ENCODE measurements at regions not wholly inside any gene's neighbourhood (a gene's known extent, or its start where the extent isn't known, plus 50 kb on each side); places are given as distances from the start of the nearest gene placed in this dataset.

DNA sequence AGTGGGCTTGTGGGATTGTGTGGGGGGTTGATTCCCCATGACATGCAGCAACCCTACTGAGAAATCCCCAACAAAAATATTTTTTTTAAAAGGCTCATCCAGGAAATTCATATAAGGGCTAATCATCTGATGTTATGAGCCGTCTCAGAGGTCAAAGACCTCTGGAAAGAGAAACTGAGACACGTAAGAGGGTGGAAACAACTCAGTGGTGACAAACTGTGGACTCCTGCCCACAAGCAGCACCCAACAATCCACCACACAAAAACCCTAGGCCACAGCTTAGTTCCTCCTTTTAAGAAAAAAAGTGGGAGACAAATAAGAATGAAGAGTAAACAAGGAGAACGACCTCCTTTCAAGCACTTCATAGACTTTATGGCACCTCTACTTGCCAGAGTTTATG, 1096.1 kb upstream of the NRXN1 start:
- no peaks in the 10 kb centered on the region for H3K9me3 ChIP-seq
- no peak overlapping the region for H3K4me3 ChIP-seq
- H3K36me3 ChIP-seq (ENCODE audit: insufficient read depth in 1 of 2, low read depth in 1 of 2) = no peaks in the 10 kb centered on the region
- DNase-seq (no peak), ATAC-seq (no peak)
- intact Hi-C loops (cut with DNase I) = no loop called here
- WGBS, 3 donors = 54 to 61% (median 59%) methylated on average over 3 of the region's 3 CpGs
- H3K4me1 ChIP-seq = no peaks in the 10 kb centered on the region
- TF ChIP-seq, protein P1, sequence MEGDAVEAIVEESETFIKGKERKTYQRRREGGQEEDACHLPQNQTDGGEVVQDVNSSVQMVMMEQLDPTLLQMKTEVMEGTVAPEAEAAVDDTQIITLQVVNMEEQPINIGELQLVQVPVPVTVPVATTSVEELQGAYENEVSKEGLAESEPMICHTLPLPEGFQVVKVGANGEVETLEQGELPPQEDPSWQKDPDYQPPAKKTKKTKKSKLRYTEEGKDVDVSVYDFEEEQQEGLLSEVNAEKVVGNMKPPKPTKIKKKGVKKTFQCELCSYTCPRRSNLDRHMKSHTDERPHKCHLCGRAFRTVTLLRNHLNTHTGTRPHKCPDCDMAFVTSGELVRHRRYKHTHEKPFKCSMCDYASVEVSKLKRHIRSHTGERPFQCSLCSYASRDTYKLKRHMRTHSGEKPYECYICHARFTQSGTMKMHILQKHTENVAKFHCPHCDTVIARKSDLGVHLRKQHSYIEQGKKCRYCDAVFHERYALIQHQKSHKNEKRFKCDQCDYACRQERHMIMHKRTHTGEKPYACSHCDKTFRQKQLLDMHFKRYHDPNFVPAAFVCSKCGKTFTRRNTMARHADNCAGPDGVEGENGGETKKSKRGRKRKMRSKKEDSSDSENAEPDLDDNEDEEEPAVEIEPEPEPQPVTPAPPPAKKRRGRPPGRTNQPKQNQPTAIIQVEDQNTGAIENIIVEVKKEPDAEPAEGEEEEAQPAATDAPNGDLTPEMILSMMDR (IDR thresholded peaks at IDR 0.05) = no peak
- H3K27me3 ChIP-seq (ENCODE audit: insufficient read depth in 3 of 3, low read length in 2 of 3) = no peaks in the 10 kb centered on the region
- H3K27ac ChIP-seq = no peak overlapping the region

- no peak for DNase-seq
- H3K4me1 ChIP-seq = no peaks in the 10 kb centered on the region
- no peak for ATAC-seq
- no peaks in the 10 kb centered on the region for H3K36me3 ChIP-seq (ENCODE audit: insufficient read depth in 1 of 2, low read depth in 1 of 2)
- intact Hi-C loops (cut with DNase I) = no loop called here
- H3K27ac ChIP-seq = no peak overlapping the region
- no peak overlapping the region for H3K4me3 ChIP-seq
- WGBS, 3 donors = 85 to 97% (median 88%) methylated on average over 1 of the region's 1 CpG
- H3K9me3 ChIP-seq = no peaks in the 10 kb centered on the region
- TF ChIP-seq, protein P1 (IDR thresholded peaks at IDR 0.05) = no peak
- H3K27me3 ChIP-seq (ENCODE audit: insufficient read depth in 3 of 3, low read length in 2 of 3) = no peaks in the 10 kb centered on the region
Observed at GRCh38 chr2:52127527-52127926, 1095.6 kb upstream of the NRXN1 start.

GRCh38 chr2:52117299-52117698, 1085.4 kb upstream of the NRXN1 start:
- Histone ChIP-seq H3K4me3 (no peak overlapping the region), H3K9me3 (no peaks in the 10 kb centered on the region), H3K36me3 (ENCODE audit: insufficient read depth in 1 of 2, low read depth in 1 of 2) (no peaks in the 10 kb centered on the region), H3K4me1 (no peaks in the 10 kb centered on the region), H3K27ac (no peak overlapping the region), H3K27me3 (ENCODE audit: insufficient read depth in 3 of 3, low read length in 2 of 3) (no peaks in the 10 kb centered on the region)
- intact Hi-C loops (cut with DNase I) = no loop called here
- TF ChIP-seq, protein P1 (IDR thresholded peaks at IDR 0.05) = no peak
- ATAC-seq (no peak), DNase-seq (no peak)
- 75 to 84% (median 81%) methylated on average over 3 of the region's 3 CpGs for WGBS, 3 donors

- H3K27me3 ChIP-seq (ENCODE audit: insufficient read depth in 3 of 3, low read length in 2 of 3) = no peaks in the 10 kb centered on the region
- H3K4me1 ChIP-seq = no peaks in the 10 kb centered on the region
- no peak for ATAC-seq
- TF ChIP-seq, protein P1 (IDR thresholded peaks at IDR 0.05) = no peak
- H3K27ac ChIP-seq = no peak overlapping the region
- intact Hi-C loops (cut with DNase I) = no loop called here
- no peak for DNase-seq
- 24 to 40% (median 27%) methylated on average over 1 of the region's 1 CpG for WGBS, 3 donors
- no peaks in the 10 kb centered on the region for H3K9me3 ChIP-seq
- no peak overlapping the region for H3K4me3 ChIP-seq
- H3K36me3 ChIP-seq (ENCODE audit: insufficient read depth in 1 of 2, low read depth in 1 of 2) = no peaks in the 10 kb centered on the region
Observed at GRCh38 chr2:52115750-52116149, 1083.8 kb upstream of the NRXN1 start.

- TF ChIP-seq, protein P1 (IDR thresholded peaks at IDR 0.05) = no peak
- H3K4me1 ChIP-seq = no peaks in the 10 kb centered on the region
- H3K27me3 ChIP-seq (ENCODE audit: insufficient read depth in 3 of 3, low read length in 2 of 3) = no peaks in the 10 kb centered on the region
- no peaks in the 10 kb centered on the region for H3K9me3 ChIP-seq
- intact Hi-C loops (cut with DNase I) = no loop called here
- DNase-seq (no peak), ATAC-seq (no peak)
- H3K4me3 ChIP-seq = no peak overlapping the region
- H3K27ac ChIP-seq = no peak overlapping the region
- no peaks in the 10 kb centered on the region for H3K36me3 ChIP-seq (ENCODE audit: insufficient read depth in 1 of 2, low read depth in 1 of 2)
Observed at GRCh38 chr2:52113338-52113737, 1081.4 kb upstream of the NRXN1 start.

Measured in psoas muscle (tissue), 7 donors.